Hematopoietic multipotent progenitor cell treated with erythropoietin and hydrocortisone succinate and interleukin-3 and kit ligand, for 17 days (in vitro differentiated cells): ENCODE measurements at regions not wholly inside any gene's neighbourhood (a gene's known extent, or its start where the extent isn't known, plus 50 kb on each side); places are given as distances from the start of the nearest gene placed in this dataset.

Experiments
- DNase-seq: peaks from one replicate; pipeline ENCODE4 v3.0.0-alpha.2; 2015; ENCODE audit warnings: low spot score

DNA sequence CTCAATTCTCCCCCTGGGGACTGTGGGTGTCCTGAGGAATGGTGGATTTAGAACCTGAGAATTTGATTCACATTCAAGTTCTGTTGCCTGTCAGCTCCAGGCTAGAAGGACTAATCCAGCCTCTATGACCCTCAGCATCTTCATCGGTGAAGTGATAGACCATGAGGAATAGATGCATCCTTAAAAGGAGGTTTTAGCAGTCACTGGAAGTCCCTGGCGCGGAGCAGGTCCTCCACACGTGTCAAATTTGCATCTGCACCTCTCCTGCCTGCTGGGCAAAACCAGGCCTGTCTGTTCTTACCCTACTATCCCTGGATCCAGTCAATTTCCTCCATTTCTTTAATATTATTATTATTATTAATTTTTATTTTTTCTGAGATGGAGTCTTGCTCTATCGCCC lies 808.4 kb downstream of the TBC1D22A start:
- no peak for DNase-seq

DNA sequence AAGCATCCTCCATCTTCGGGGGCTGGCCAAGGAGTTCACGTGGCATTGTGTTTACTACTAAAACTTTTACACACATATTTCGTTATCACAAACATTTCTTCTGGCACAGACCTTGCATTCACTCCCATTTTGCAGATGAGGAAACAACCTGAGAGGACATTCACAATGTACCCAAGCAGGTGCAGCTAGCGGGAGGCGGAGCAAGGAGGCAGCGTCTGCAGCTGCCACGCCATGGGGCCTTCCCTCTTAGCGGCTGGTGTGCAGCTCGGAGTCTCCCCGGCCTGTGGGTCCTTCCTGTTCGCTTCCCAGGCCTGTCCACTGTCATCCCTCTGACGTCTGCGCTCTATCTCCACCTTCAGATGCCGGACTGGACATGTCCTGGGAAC lies 807.8 kb downstream of the TBC1D22A start:
- DNase-seq, result no peak

DNA sequence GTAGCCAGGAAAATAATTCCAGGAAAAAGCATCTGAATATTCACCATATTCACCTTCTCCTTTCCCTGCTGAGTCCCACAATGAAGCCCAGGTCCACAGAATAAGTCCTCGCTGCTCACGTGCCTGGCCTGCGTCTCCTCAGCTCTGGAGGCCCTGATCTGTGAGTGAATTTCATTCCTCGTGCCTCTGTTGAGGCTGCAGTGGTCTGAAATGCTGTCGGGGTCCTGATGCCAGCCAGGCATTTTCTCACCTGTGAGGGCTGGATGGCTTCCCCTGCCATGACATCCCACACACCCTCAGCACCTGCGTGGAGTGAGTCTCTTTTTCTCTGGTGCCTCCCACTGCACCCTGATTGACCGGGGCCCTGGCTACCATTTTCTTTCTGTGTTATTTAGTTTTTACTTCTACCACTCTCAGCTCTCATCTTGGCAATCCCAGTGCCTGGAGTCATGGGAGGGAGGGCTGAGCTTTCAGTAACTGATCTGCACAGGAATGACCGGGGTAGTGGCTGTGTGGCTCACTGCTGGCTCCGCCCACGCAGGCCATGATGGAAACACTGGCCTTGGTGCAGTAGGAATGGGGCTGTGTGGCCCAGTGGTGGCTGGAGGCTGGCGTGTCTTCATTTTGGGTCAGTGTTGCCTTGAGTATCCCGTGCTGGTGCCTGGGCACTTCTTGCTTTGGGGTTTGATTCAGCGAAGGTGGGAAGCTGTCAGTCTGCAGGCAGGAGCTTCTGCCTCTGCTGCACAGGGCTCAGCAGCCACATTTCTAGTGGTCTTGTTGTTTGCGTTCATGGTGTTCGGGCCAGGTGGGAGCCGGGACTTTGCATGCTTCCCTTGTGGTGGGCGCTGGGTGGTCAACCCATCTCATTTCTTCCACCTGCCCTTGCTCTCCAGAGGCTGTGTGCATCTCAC lies 807.2 kb downstream of the TBC1D22A start:
- DNase-seq, result no peak

DNA sequence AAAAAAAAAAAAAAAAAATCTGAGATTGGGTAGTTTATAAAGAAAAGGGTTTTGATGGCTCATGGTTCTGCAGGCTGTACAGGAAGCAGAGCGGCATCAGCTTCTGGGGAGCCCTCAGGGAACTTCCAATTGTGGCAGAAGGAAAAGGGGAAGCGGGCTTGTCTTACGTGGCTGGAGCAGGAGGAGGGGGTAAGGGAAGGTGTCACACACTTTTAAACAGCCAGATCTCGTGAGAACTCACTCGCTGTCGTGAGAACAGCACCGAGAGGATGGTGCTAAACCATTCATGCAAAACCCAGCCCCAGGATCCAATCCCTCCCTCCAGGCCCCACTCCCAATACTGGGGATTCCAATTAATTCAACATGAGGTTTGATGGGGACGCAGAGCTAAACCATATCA lies 806.2 kb downstream of the TBC1D22A start:
- no peak for DNase-seq

DNA sequence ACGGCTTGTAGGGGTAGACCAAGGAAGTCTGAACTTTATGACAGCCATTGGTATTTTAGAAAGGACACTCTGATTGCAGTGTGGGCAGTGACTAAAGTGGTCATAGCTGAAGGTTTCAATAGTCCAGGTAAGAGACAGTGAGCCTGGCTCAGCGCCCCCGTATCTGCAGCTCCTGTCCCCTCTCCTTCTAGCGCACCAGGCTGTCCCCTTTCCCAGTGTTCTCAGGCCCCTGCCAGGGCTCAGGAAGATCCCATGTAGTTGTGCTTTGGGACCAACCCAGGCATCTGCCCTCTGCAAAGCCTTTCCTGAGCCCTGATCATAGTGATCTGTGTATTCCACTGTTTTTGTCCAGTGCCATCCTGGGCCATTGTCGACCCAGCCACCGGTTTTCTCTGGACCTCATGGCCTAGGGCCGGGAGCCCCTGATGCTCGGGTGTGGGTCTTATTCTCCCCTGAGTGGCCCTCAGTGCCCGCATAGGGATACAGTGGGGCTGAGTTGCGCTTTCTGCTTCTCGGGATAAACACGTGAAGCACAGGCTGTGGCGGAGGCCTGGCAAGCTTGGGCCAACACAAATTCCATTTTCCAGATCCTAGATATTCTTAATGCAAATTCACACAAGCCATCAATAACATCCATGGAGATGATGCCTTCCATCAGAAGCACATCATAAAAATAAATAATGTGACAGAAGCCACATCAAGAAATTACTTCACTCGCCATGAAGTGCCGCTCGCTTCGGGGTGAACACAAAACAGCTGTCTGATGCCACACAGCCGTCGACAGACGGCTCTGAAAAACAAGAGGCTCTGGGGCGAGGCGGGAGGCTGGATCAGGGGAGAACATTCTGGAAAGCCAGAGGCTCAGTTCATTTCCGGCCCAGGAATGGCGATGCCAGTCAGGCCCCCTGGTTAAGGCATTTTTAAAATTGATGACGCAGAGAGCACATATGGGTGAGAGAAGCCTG lies 805.0 kb downstream of the TBC1D22A start:
- no peak for DNase-seq

DNA sequence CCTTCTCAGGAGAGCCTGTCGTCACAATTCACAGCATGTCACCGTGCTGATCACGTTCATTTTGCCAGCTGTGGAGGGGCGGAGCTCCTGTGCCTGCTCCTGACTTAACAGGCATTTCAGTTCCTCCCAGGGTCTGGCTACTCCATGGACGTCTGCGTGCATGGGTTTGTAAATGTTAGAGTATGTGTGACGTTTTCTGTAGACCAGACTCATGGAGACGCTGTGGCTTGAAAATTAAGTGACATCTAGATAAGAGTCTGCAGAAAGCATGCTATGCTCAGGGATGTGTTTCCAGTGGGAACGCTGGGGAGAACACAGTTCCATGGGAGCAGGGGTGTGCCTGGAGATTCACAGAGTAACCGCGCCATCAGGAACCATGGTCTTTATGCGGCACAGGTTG lies 804.0 kb downstream of the TBC1D22A start:
- no peak for DNase-seq

DNA sequence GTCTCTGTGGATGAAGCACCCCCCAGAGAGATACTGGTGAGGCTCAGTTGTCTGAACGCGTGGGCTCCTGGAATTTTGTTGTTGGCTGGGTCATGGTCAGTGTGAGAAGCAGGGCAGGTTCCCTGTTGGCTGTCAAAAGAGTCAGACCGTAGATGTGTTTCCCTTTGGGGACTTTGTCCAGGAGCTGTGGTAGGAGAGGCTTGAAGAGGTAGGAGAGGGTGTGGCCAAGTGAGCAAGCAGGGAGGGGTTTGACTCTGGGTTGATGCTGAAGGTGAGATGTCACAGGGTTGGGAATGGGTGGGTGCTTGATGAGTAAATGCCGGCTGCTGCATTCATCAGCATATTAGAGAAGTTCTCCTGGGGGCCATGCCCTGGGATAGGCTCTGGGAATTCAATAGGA lies 803.2 kb downstream of the TBC1D22A start:
- DNase-seq, result no peak

DNA sequence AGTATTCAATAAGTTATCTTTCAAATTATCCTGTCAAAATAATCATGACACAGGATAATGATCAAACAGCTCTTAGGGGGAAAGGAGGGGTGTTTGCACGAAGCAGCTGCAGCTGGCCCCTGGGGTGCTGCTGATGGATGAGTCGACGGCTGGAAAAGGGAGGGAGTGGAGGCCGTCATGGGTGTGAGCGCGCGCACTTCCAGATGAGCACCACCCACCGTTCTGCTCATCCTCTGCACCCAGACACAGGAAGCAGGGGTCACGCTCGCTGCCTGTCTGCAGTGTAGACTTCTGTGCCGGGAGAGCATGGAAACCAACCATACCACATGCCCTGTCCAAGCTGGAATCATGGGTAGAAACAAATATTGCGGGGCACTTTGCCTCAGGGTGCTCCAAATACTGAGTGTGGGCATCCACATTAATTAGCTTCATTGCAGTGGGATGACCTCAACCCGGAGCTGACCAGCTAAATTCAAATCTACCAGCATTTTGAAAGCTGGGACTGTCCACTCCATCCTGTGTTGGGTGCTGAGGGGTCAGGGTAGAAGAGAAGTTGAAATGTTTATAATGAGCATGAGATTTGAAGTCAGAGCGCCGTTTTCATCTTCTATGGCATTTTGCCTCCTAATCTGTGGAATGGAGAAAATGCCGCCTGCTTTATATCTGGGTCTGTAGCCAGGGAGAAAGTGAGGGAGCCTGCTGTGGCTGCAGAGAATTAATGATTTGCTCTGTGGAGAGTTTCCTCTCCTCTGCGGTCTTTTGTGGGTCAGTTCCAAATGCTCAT lies 802.4 kb downstream of the TBC1D22A start:
- DNase-seq, result no peak

DNA sequence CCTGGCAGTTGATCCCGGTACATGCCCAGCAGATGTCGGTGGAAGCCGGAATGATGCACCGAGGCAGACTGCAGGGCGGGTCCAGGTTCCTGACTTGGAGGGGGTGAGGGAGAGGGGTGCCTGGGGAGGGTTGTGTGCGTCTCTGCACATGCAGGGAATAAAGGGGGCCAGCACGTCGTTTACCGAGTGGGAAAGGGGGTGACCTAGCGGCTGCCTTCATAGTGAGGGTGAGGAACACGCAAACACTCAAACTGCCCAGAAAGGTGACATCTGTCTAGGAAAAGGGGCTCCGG lies 801.7 kb downstream of the TBC1D22A start:
- no peak for DNase-seq

DNA sequence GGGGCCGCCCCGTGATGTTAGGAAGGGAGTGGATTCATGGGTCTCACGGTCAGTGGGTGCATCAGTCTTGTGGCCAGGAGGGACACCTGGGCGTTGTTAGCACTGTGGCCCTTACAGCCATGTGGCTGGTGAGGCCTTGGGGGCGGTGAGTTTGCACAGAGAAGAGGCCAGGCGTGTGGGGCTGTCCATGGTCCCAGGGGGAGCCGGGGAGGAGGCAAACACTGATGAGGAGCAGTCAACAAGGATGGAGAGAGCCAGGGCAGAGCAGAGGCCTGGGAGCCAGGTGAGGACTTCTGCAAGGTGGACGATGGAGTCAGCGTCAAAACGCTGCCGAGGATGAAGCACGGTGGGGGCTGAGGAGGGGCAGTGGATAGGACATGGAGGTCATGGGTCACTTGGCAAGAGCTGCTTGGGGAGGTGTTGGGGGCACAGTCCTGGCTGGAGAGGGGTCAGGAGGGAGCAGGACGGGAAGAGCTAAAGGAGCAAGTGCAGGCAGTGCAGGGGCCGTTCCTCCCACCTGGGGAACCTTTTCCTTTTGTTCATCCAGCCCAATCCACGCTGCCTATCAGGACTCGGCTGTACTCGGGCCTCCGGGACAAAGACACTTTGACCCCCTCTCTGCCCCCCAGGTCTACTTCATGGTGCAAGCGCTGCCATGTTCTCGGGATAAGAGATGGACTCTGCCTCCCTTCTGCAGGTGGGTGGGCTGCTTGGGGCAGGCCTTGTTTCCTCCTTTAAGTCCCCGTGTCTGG lies 801.1 kb downstream of the TBC1D22A start:
- DNase-seq, result no peak

DNA sequence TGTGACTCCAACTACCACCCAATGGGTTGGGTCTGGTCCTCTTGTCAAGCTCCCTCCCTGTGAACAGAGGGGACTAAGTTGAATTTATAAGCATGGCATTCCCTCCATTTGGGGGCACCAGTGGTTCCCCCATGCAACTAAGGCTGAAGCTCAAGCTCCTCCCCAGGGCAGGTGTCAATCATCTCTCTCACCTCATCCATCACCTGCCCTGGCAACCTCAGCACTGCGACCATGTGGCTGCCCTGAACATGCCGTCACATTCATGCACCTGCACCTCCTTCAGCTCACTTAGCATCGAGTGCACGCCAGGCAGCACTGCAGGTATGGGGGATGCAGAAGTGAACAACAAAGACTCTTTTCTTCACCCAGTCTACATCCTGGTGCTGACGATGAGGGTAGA lies 799.3 kb downstream of the TBC1D22A start:
- DNase-seq, result no peak

DNA sequence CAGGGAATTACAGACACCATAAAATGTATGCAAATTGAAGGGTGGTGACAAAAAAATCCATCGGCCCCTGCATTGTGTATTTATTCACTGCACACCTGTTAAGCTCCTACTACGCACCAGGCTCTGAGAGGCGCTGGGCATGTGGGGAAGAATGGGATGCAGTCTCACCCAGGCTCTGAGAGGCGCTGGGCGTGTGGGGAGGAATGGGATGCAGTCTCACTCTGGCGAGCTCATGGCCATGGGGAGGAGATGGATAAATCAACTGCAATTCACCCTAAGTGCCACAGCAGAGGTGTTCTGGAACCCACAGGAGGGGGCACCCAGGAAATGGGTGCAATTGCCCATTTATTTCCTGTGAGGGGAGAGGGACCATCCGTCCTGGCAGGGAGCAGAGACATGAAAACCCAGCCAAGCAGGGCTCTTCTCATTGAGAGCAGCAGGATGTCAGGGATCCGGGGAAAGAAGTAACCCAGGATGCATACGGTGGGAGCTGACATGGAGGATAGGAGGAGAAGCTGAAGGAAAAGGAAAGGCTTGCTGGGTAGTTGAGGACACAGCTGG lies 798.7 kb downstream of the TBC1D22A start:
- no peak for DNase-seq

DNA sequence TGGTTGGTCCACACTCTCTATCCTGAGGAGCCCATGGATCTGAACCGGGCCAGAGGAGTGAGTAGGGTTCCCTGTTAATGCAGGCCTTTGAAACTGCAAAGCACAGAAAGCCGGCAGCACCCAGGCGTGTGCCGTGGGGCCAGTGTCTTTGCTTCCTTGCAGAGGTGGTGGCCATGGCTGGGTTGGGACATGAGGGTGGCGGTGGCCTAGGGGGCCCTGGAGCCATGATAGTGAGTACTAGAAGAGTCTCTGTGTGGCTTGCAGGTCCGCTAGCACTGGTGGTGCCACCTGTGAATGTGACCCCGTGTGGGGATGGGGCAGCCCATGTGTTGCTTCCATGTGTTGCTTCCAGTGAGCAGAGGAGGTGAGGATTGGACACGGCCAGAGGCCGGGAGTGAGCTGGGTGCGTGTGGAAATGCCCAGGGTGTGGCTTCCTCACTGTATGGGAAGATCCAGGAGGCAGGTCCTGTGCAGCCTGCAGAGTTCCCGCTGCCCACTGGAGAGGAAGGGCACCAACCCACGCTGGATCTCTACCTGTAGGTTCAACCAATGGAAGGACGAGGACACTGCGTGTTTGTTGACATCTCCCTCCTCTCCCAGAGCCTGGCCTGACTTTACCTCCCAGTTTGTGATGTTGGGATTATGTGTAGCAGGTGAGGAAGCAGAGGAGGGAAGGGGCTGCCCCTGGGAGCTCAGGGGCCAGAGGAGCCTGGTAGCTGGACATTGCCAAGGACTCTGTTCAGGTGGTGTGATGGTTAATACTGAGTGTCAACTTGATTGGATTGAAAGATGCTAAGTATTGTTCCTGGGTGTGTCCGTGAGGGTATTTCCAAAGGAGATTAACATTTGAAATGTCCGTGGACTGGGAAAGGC lies 796.6 kb downstream of the TBC1D22A start:
- no peak for DNase-seq

DNA sequence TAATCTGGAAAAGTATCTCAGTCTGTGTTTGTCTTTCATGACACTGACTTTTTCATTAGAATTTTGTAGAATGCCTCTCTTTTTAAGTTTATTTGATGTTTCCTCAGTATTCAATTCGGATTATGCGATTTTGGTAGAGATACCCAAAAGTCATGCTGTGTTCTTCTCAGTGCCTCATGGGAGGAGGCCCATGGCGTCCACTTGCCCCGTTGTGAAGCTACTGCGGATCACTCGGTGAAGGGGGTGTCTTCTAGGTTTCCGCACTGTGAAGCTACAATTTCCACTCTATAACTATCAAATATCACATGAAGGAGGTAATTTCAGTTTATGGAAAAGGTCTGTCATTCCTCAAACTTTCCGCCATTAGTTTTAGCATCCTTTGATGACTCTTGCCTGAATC lies 794.0 kb downstream of the TBC1D22A start:
- no peak for DNase-seq

DNA sequence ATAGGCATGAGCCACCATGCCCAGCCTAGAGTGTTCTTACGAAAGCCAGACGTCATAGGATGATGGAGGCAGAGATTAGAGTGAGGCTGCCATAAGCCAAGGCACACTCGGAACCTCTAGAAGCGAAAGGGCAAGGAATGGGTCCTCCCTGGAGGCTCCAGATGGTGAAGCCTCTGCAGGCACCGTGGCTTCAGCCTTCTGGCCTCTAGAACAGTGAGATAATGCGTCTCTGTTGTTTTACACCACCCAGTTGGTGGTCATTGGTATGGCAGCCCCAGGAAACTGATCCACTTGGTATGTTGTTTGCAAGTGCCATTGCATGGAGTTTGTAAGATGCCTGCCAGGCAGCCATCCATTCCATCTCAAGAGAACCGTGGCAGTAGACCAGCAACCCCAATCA lies 791.0 kb downstream of the TBC1D22A start:
- DNase-seq, result no peak

DNA sequence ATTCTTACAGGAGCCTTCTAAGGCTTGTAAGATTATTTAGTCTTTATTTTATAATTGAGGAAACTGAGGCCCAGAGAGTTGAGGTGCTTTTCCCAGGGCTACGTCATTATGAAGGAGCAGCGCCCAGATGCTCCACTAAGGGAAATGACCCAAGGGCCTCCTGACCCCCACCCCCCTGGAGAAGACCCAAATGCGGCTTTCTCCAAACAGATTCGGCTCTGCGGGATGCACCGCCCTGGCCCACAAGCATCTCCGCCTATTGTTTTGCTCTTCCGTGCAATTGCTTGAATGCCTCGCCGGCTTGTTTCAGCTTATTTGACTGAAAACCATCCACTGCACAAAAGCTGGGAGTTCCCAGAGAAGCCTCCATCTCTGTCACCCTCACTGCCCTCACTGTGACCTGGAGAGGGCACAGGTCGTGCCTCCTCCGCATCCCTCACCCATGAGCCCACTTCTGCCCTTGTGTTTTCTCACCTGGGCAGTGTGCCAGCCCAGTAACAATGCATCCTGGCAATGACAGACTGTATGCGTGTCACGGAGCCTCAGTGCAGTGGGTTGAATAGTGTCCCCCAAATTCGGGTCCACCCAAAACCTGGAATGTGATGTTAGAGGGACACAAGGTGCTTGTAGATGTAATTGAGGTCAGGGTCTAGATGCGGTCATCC lies 790.2 kb downstream of the TBC1D22A start:
- no peak for DNase-seq

DNA sequence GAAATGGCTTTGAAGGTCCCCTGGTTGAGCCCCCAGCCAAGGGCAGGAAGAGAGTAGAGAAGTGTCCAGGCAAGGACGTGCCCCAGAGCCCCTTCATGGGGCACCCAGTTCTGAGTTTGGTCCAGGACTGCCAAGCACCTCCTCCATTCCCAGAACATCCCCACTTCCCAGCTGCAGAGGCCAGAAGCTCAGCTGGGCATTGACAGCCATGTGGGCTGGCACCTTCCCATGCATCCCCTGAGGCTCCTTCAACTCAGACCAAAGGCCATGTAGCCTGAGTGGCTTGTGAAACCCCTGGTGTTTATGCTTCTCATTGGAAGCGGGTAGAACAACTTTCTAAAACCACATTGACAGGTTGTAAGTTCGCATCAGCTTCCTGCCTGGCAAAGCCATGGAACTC lies 789.6 kb downstream of the TBC1D22A start:
- DNase-seq, result no peak

DNA sequence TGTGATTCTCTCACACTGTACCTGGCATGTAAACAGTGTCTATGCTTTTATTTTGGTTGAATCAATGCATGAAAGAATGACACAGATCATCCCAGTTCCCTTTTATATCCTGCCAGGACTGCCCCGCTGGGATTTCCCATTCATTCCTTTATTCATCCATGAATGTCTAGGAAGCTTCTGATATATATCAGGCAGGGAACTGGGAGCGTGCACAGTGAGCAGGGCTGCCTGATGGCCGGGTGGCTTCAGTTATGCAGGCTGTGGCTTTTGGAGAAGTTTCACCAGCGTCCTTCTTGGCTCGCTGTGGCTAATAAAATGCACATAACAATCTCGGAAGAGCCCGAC lies 789.0 kb downstream of the TBC1D22A start:
- DNase-seq, result no peak

DNA sequence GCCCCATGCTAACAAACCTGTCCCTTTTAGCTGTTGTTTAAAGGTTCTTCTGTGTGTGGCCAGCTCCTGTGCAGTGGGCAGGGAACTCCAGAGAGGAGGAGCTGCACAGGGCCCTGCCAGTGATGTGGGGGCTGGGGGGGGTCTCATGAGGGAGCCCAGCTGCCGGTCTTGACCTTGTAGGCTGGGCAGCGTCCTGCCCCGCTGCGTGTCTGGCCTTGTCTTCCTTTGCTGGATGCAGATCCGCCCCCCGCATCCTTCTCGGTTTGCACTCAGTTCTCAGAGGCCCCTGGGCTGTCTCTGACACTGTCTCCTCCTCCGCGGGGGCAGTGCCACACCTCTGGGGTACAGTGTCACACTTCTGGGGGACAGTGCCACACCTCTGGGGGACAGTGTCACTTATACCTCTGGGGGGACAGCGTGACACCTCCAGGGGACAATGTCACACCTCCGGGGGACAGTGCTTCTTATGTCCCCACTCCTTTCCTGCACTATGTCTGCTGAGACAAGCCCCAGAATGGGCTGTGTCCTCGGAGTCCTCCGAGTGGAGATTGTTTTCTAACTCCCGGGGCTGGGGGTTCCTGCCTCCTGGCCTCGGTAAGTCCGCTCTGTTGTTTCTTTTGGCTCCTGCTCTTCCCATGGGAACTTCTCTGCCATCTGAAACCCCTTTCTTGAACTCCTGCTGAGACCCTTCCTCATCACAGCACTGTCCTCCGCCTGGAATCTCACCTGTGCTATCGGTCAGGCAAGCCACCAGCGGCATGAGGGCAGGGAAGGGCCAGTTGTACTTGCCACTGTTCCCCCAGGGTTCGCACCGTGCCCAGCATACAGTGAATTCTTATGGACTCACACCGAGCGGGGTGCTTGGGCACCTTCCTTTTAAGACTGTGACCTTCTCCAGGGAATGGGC lies 788.3 kb downstream of the TBC1D22A start:
- no peak for DNase-seq
